Activated T-cell treated with anti-CD3 and anti-CD28 coated beads for 48 hours (primary cell): ENCODE measurements at regions not wholly inside any gene's neighbourhood (a gene's known extent, or its start where the extent isn't known, plus 50 kb on each side); places are given as distances from the start of the nearest gene placed in this dataset.

ENCODE experiments used
- DNase-seq: peaks from one replicate; pipeline ENCODE4 v3.0.0-alpha.2; 2020; ENCODE audit warnings: low read depth

DNA sequence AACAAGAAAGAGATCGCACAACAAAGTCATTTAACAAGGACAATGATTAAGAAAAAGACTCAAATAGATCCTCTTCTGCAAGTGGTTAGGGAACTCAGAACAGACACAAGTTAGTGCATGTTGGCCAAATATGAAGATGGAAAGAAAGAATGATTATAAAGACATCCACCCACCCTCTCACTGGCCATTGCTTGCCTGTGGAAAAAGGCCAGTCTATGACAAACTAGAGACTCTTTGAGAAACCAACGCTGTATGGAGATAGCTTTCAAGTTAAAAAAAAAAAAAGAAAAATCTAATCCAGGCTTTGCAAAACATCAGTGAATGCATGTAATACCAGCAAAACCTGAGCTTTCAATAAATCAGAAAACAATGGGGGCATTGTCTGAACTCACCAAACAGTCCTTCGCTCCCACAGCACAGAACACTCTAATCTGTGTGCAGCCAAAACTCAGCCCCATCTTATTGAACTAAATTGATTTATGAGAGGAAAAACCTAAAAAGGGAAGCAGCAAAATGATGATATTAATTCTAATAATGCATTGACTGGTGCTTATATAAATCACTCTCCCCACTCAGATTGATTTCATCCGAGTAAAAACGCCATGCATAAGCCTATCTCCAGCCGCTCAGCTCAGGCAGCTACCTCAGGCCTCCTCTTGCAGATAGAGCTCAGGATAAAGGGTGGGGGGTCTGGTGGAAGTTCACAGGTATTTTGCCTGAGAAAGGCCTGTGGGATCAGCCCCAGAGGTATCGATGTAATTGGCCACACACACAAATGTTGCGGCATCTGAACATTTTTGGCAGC, 547.1 kb downstream of the CCDC171 start:
- no peak for DNase-seq

DNA sequence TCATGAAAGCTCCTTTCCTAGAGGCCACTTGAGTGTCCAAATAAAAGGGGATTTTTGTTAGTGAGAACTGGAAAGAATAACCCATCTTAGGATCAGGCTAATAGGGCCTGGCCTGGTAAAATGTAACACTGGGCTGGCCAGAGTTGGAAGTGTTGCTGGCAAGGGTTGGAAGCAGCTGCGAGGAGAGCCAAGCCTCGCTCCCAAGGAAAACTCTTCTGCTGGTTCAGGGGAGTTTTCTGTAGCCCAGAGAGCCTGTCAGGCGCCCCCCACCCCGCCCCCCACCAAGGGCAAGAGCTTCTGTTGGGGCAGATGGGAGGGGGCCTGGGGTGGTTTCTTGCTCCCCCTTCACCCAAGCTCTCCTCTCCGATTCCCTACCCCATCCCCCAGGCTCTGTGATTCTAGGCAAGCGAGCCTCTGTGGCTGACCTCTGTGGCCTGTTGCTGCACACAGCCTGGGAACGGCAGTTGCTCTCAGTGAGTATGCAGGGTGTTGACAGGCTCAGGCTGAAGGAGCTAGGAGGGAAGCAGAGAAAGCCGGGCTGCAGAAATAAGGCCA, 547.8 kb downstream of the CCDC171 start:
- DNase-seq: no peak

DNA sequence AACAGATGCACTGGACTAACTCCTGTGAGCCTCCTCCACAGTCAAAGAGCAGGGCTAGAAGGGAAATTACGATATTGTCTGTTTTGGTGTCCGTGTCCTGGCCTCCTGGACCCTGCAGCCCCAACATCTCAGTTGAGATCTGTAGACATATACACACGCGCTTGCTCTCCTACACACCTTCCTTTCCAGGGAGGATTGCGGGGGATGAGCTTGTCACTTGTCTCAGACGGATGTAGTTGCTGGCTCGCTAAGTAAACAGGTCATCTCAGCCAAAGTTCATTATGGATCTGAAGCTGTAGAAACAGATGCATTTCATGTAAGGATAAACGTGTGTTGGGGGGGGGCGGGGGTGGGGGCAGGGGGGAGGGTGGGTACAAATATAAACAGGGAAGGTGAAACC, 549.3 kb downstream of the CCDC171 start:
- DNase-seq: no peak

DNA sequence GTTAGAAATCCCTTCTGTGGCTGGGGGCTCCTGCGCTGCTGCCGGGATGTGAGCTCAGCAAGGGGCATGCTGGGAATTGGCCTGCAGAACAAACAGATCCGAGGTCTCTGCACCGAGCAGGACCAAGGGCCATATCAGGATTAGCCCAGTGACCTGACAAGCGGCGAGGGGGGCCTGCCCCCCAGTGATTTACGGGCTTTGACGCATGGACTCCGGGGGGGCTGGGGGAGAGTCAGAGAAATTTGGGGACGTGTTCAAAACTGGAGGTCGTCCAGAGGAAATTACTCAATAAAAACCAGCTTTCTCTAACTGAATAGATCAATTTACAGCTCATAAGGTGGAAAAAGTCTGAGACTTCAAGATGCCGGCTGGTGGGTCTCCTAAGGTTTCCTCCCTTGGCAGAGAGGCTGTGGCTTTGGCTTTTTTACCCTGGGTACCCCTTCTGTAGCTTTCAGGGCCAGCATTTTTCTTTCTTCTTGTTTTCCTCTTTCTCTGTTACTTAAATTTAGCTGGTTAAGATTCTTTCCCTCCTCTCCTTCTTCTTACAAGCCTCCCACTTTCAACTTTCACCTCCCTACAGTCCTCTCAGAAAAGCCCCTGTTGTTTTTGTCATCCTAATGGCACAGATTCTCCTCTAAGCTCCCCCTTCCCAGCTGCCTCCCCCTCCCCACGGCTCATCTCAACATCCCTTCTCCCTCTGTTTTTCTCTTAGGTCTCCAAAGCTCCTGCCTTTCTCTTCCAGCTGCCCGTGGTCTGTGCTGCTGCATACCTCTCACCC, 551.0 kb downstream of the CCDC171 start:
- DNase-seq: no peak

DNA sequence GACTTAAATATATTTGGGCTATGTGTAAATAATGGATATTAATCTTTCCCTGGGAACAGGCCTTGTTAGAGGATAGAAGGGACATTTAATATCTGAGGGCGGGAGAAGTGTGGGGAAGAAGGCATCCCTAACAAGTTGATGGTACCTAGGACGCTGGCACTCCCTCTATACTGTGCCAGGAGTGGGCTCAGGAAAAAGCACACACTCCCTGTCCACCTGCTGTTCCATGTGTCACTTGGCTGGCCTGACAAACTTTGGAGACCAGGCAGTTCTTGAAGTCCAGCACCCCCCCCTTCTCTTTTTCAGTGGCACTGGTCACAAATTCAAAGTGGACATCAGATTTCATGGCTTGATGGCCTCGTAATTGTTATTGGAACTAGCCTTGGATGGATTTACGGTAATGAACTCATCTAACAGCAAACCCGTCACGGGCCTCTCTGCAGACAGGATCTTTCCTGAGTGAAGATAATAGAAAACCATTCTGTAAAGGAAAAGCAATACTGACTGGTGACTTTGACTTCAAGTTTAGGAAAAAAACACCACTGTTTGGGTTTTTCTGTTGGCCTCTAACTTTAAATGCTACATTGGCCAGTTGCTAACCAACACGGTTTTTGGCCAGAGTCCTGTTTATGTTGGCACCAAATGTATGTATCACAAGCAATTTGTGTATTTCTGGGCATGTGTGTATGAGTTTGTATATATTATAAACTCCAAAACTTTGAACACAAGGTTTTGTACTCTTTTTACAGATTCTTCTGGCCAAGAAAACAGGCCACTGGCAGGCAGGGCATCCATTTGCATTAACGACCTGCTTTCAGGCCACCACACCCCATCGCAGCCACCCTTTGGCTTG, 552.6 kb downstream of the CCDC171 start:
- DNase-seq: no peak

DNA sequence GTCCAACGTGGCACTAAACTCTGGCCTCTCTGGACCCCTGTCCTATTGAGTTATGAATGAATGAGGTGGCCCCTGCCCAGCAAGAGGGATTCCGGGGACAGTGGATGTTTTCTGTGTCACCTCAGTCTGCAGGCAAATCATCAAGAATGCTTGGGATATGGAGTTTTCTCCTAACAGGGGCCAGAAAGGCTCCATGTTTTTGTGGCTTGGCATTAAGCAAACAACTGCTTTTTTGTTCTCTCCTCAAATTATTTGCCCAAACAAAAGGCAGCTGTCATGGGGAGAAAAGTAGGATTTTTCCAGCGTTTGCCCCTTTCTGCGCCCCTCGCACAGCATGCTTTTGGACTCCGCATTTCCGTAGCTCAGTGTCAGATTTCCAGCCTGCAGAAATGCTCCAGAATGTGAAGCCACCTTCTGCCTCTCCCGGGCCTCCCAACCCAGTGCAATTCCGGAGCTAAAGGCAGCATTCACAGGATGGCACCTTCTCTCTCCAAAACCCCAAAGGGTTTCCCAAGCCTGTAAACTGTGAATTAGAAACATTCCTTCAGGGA, 553.3 kb downstream of the CCDC171 start:
- no peak for DNase-seq

DNA sequence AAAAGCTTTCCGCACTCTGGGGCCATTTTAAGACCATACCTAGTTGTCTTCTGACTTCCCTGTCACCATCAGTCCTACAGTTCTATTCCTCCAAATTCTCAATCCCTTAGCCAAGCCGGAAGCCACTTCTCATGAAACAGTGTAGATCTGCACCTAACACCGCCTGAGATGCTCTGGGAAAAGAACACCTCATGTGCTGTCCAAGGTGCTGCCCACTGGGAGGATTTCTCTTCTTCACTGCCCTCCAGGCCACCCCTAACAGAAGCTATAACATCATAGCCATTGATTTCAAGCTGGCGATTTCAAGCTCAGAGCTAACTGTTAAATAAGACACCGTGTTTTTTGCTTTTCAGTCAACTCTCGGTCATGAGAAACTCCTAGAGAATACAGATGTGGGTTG, 559.3 kb downstream of the CCDC171 start:
- DNase-seq: no peak

DNA sequence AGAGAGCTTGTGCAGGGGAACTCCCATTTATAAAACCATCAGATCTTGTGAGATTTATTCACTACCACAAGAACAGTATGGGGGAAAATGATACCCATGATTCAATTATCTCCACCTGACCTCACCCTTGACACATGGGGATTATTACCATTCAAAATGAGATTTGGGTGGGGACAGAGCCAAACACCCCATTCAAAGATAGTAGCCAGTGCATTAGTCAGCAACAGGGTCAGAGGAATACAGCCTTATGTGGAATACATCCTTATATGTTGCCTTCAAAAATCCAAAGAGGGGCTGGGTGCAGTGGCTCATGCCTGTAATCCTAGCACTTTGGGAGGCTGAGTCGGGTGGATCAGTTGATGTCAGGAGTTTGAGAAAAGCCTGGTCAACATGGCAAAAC, 563.2 kb downstream of the CCDC171 start:
- DNase-seq: no peak

DNA sequence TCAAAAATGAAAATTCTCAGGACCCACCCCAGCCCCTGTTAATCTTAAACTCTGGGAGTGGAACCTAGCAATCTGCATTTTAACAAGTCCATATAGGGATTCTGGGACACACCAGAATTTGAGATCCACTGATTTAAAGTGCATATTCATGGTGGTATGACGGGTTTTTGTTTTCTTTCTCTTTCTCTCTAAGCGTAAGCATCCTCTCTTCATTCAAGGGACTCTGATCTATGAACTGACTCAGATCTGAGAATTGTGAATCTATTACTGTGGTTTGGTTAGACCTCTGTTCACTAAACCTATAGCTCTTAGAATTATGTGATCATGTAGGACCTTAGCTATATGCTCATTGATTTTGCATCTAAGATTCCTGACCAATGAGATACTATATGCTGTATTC, 565.2 kb downstream of the CCDC171 start:
- DNase-seq: no peak

DNA sequence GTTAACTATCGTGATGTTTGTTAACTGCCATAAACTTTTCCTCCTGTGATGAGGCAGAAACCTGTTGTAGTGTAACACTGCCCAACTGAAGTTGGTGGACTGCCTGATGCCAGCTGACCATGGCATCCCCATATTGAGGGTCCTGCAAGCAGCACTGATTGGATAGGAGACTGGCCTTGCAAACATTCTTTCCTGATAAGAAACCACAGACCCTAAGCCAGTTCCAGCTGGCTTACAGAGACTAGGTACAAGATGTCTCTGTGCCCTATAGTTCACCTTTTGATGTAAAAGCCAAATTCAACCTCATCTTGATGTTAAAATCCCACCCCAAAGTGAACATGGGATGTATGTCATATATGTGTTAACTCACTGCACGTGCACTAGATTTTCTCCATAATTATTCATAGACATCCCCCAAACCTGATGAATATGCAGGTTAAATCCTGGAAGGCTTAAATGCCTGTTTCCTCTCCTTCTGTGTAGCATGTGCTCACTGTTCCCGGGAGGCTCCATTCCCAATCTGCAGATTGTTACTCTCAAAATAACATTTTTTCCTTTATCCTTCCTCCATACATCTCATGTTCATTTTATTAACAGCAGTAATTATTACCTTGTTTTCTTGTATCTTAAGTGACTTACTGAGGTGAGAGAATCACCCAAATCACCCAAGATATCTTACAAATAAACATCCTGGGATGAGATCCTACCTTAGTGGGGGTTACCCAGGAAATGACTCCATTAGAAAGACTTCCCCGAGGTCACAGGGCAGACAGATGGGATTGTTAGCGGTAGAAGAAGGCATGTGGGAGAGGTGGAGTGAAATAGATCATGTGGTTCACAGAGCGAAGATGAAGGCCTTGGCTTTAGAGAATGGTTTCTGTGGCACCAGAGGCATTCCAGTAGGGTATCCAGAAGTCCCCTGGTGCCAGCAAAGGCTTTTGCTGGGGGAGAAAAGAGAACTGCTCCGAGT, 566.7 kb downstream of the CCDC171 start:
- DNase-seq: no peak

DNA sequence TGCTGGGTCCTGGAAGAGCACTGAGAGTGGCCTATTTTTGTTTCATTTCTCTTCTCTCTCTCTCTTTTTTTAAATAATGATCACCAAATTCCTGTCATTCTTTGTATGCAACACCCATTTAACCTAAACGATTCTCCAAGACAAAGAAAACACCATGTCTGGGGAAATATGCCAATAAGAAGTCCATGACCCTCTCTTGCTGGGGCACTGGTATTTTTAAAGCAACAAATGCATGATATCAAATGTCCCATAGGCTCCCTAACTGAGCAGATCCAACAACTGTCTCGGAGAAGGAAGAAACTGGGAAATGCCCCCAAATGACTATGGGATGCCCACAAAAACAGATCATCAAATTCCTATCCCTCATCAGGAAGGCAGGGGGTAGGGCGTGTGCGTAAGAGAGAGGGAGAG, 567.4 kb downstream of the CCDC171 start:
- DNase-seq: no peak

DNA sequence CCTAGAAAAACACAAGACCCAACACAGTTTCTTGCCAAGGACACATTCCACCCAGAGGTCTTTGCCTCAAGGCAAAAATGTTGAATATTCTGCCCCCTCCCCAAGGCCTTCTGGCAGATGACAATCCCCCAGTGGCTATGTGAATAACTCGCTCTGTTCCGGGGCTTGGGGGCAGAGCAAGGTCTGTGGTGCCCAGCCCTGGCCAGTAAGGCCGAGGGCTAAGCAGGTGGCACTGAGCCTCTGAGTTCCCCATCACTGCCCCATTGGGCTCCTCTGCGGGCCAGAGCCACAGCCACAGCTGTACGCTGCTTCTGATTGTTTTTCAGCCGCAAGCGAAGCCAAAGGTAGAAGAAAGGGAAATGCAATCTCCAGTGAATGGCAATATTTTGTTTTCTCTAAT, 567.9 kb downstream of the CCDC171 start:
- DNase-seq: no peak

DNA sequence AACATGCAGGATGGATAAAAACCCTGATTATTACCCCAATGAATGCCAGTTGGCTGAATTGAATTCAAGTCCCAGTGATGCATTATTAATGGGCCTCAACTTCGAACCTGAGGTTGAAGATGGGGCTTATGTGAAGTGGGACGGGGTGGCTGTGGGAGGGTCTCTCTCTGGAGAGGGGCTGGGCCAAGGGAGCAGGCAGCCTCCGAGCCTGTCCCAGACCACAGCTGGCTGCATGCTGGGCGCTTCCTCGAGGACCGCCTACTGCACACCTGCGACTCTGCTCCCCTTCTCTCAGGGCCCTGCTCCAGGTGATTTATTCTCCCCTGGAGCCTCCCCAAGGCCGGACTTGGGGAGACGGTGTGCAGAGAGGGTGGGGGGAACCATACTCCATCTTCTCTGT, 568.3 kb downstream of the CCDC171 start:
- DNase-seq: no peak

DNA sequence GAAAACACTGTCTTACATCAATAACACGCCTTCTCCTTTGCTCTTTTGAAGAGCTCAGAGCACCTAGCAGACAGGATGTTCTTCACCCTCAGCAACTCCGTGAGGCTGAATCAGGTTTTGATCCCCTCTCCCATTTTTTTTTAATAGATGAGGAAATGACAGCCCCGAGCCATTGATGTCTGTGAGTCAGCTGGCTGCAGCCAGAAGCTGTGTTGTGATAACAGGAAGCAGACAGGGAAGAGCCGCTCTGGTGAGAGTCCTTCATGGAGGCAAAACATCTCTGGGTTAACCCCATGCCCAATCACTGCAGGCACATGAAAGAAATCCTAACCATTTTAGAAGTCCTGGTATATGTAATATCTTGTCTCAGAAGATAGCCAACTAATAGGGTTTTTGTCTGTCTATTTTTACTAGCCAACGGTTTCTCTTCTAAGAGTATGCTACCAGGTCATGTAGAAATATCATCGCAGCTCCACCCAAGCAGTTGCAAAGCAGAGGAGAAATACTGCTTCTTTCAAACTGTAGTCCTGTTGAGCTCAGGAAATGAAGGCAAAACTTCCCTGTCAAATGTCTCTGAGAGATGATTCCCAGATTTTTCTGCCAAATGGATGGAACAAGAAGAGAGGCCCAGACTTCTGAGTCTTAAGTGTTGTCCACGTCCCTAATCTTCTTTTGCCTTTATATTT, 568.9 kb downstream of the CCDC171 start:
- no peak for DNase-seq

DNA sequence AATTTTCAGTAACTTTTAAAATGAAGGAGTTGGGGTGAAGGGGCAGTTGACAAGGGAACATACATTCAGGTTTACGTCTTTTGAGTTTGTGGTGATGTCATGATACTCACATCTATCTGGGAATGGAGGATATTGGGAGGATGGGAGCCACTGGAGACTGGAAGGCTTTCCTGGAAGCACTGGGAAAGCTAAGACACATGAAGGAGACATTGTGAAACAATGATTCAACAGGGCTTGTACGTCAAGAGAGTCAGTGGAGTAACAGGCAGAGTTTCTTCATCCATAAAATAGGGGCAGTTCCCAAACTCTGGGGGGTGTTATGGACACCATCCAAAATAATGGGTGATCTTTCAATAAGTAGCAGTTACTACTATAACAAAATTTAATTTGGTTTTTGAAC, 572.8 kb downstream of the CCDC171 start:
- no peak for DNase-seq

DNA sequence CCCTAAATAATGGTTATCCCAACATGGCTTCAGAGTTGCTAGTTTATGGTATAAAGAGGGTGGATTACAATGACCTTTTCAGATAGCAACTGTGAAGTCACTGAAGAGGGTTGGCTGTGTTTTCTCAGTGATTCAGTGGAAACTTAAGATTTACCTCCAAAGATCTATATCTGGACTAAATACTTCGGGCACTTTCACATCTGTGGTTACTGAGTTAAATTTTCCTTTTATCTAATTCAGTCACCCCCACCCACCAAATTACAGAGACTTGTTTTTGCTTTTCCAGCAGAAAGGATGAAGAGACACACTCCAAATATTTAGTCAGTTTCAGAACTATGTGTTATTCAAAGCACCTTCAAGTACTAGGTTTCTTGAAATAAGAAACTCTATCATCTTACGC, 573.2 kb downstream of the CCDC171 start:
- DNase-seq: no peak

DNA sequence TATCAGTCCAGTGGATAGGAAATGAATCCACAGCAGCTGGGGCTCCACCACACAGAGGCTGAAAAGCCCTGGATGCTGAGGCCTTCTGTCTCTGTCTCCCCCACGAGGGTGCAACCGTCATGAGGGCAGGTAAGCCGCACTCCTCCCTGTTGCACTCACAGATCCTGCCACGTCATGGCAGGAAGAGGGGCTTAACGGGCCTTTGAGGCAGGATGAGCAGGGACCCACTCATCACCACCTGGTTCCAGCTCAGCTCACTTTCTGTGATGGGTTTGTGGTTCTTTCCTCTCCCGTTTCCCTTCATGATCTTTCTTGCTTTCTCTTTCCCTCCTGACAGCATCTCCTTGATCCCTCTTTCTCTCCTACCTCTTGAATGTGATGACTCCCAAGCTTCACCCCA, 575.2 kb downstream of the CCDC171 start:
- no peak for DNase-seq

DNA sequence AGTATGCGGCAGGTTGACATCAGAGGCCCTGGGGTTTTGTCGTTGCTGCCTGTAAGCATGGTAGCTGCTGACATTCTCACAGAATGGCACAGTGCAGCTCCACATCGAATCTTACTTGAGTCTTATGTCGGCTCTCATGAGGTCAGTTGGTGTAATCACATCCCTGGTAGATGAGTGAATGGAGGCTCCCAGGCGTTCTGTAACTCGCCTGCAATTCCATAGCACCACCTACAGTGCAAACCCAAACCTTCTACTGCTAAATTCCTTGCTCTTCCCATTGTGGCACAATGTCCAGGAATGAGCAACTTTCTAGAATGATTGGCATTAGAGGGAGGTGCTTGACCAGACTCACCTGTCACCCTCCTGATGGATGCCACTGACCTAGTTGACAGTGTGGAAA, 578.4 kb downstream of the CCDC171 start:
- no peak for DNase-seq

DNA sequence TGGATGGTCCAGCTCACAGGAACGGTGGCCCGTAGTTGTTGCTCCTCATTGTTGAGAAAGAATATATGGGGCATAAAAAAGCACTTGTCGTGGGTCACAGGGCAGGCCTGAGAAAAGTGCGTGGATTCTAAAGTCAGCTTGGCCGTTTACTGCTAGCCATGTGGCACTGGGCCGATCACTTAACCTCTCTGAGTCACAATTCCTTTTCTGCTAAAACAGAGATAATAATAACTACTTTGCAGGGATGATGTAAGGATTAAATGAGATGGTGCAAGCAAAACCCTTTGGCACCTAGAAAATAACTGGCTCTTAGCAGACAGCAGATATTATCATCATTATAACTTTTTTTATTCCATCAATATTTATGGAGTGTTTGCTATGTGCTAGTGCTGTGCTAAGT, 579.7 kb downstream of the CCDC171 start:
- DNase-seq: no peak

DNA sequence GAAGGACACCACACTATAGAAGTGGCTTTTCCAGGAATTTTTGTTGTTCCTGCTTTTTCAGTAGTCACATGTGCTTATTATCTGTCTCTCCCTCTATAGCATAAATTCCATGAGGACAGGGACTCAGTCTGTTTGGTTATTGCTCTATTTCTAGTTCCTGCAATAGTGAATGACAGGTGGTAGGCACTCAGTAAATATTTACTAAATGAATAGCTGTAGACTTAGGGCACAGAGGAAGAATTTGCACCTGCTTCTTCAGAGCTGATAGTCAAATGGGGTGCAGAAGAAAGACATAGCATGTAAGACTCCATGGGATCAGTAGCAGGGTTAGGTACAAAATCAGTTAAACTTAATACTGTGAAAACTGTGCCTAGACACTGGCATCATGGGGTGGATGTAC, 580.2 kb downstream of the CCDC171 start:
- DNase-seq: no peak
